Neuronal stem cell (in vitro differentiated cells): ENCODE measurements at regions not wholly inside any gene's neighbourhood (a gene's known extent, or its start where the extent isn't known, plus 50 kb on each side); places are given as distances from the start of the nearest gene placed in this dataset. TPM values are rescaled to one million over a fixed set of nuclear protein-coding genes. Genes with fewer than 3 reads are reported as not detected.

Experiments used
- DNase-seq: peaks from one replicate; pipeline ENCODE4 v3.0.0-alpha.2; 2013; ENCODE audit warnings: low spot score
- H2AFZ ChIP-seq: one replicate; pipeline ENCODE4 v1.6.1; 2013; ENCODE audit warnings: mild to moderate bottlenecking, low read length, inconsistent platforms
- H2AK5ac ChIP-seq: 2 replicates; pipeline ENCODE4 v1.6.1; 2013; ENCODE audit warnings: low read depth, mild to moderate bottlenecking, inconsistent platforms, low read length, moderate library complexity, mixed read lengths
- H2BK120ac ChIP-seq: 2 replicates; pipeline ENCODE4 v1.6.1; 2013; ENCODE audit warnings: low read depth, mild to moderate bottlenecking, inconsistent platforms, low read length, moderate library complexity, mixed read lengths
- H2BK12ac ChIP-seq: one replicate; pipeline ENCODE4 v1.6.1; 2013; ENCODE audit warnings: low read length, inconsistent platforms
- H2BK15ac ChIP-seq: 2 replicates; pipeline ENCODE4 v1.6.1; 2013; ENCODE audit warnings: mild to moderate bottlenecking, low read length, inconsistent platforms, mixed read lengths
- H2BK5ac ChIP-seq: one replicate; pipeline ENCODE4 v1.6.1; 2013; ENCODE audit warnings: inconsistent platforms, mild to moderate bottlenecking, low read length, moderate library complexity
- H3K14ac ChIP-seq: one replicate; pipeline ENCODE4 v1.6.1; 2013; ENCODE audit warnings: low read length, inconsistent platforms
- H3K18ac ChIP-seq: 2 replicates; pipeline ENCODE4 v1.6.1; 2013; ENCODE audit warnings: low read length, inconsistent platforms
- H3K23ac ChIP-seq: 2 replicates; pipeline ENCODE4 v1.6.1; 2013; ENCODE audit warnings: low read depth, mild to moderate bottlenecking, mixed read lengths, low read length, inconsistent platforms; ENCODE audit not compliant: poor library complexity
- H3K27ac ChIP-seq: replicated peaks from 3 replicates; pipeline ENCODE4 v1.5.1; 2013; ENCODE audit warnings: low read length, inconsistent platforms
- H3K27me3 ChIP-seq, 3 experiments: 2 replicates each; pipeline ENCODE4 v1.6.1; 2013; ENCODE audit warnings: low read length in 3 of 3, mild to moderate bottlenecking in 2 of 3, inconsistent platforms in 1 of 3, low read depth in 1 of 3, mixed read lengths in 1 of 3, moderate library complexity in 1 of 3; ENCODE audit not compliant: control insufficient read depth in 3 of 3, insufficient read depth in 3 of 3
- H3K36me3 ChIP-seq, 2 donors: replicated peaks in 1 of 2; 2 replicates each; pipeline ENCODE4 v1.6.1; 2013; ENCODE audit warnings: low read length in 2 of 2; ENCODE audit not compliant: control insufficient read depth in 2 of 2, insufficient read depth in 2 of 2
- H3K4ac ChIP-seq: 2 replicates; pipeline ENCODE4 v1.6.1; 2013; ENCODE audit warnings: inconsistent platforms, mild to moderate bottlenecking, low read length, moderate library complexity
- H3K4me1 ChIP-seq, 2 donors: 1 replicate in 1 of 2; 2 replicates in 1 of 2; pipeline ENCODE4 v1.6.1; 2013; ENCODE audit warnings: low read length in 2 of 2, low read depth in 1 of 2; ENCODE audit not compliant: control insufficient read depth in 2 of 2, insufficient read depth in 1 of 2
- H3K4me2 ChIP-seq: one replicate; pipeline ENCODE4 v1.6.1; 2013; ENCODE audit warnings: mild to moderate bottlenecking, low read length, inconsistent platforms; ENCODE audit not compliant: insufficient read depth, poor library complexity, severe bottlenecking
- H3K4me3 ChIP-seq, 2 donors: 2 replicates each; pipeline ENCODE4 v1.5.1; 2013; ENCODE audit warnings: low read length in 2 of 2, mild to moderate bottlenecking in 2 of 2, inconsistent platforms in 1 of 2, moderate library complexity in 1 of 2
- H3K79me1 ChIP-seq: one replicate; pipeline ENCODE4 v1.6.1; 2013; ENCODE audit warnings: low read depth, mild to moderate bottlenecking, inconsistent platforms, low read length, moderate library complexity
- H3K9ac ChIP-seq: one replicate; pipeline ENCODE4 v1.6.1; 2013; ENCODE audit warnings: mild to moderate bottlenecking, low read depth, low read length, inconsistent platforms; ENCODE audit not compliant: poor library complexity
- H3K9me3 ChIP-seq, 2 donors: replicated peaks in 1 of 2; 2 replicates each; pipeline versions ENCODE3 to v1.6.1; 2013; ENCODE audit warnings: low read length in 2 of 2, mild to moderate bottlenecking in 2 of 2, inconsistent platforms in 1 of 2, low read depth in 1 of 2, mixed read lengths in 1 of 2, moderate library complexity in 1 of 2; ENCODE audit not compliant: control insufficient read depth in 2 of 2, insufficient read depth in 1 of 2
- H4K8ac ChIP-seq: one replicate; pipeline ENCODE4 v1.6.1; 2013; ENCODE audit warnings: low read depth, mild to moderate bottlenecking, inconsistent platforms, low read length, moderate library complexity
- H4K91ac ChIP-seq: one replicate; pipeline ENCODE4 v1.6.1; 2013; ENCODE audit warnings: low read length, low read depth, mild to moderate bottlenecking, inconsistent platforms; ENCODE audit not compliant: poor library complexity
- WGBS, 2 donors: extraction: QIAGEN DNeasy Blood & Tissue Kit; methylation state at CpG; one replicate each; pipeline ENCODE4 v1.1.7; 2013; ENCODE audit warnings: missing lambda C conversion rate in 2 of 2, mixed read lengths in 1 of 2; ENCODE audit not compliant: insufficient read length in 2 of 2, insufficient replicate concordance in 1 of 2; ENCODE audit errors: extremely low coverage in 2 of 2; 5-methylcytosine and 5-hydroxymethylcytosine counted together
- small RNA-seq: library from polyadenylated mRNA; stranded (forward); fragments of <200 nt; extraction: miRNeasy Mini kit (QIAGEN cat#:217004); gene quantifications from one replicate; pipeline ENCODE3, GENCODE V24; 2013; ENCODE audit not compliant: insufficient read depth

GRCh38 chr2:88245109-88245508, 75.0 kb downstream of the THNSL2 start:
- Histone ChIP-seq H3K4ac (no peak overlapping the region), H3K23ac (no peak overlapping the region), H4K91ac (no peak overlapping the region), H4K8ac (no peak overlapping the region), H3K4me3 (no peak overlapping the region), H3K27me3 (no peaks in the 10 kb centered on the region), H2BK12ac (no peak overlapping the region), H3K27ac (no peak overlapping the region), H3K79me1 (no peaks in the 10 kb centered on the region), H3K14ac (no peak overlapping the region), H3K9me3 (no peaks in the 10 kb centered on the region), H3K18ac (no peak overlapping the region), H3K36me3 (no peaks in the 10 kb centered on the region), H3K4me1 (no peaks in the 10 kb centered on the region), H3K4me2 (no peak overlapping the region), H3K9ac (no peak overlapping the region), H2AK5ac (no peak overlapping the region), H2AFZ (no peak overlapping the region), H2BK5ac (no peak overlapping the region), H2BK120ac (no peak overlapping the region), H2BK15ac (no peak overlapping the region)
- no peak for DNase-seq
- WGBS, 2 donors, result no CpG with 5 or more reads among the region's 3 CpGs

- no peak for DNase-seq
- H3K27me3 ChIP-seq, result no peaks in the 10 kb centered on the region
- no peak overlapping the region for H2AFZ ChIP-seq
- H3K79me1 ChIP-seq, result no peaks in the 10 kb centered on the region
- no peaks in the 10 kb centered on the region for H3K36me3 ChIP-seq
- peak overlapping the region; percentile 68 for H2BK12ac ChIP-seq
- H3K27ac ChIP-seq, result no peak overlapping the region
- no CpG with 5 or more reads among the region's 11 CpGs for WGBS, 2 donors
- H3K14ac ChIP-seq, result peak overlapping the region; percentile 42
- H3K4ac ChIP-seq, result no peak overlapping the region
- no peak overlapping the region for H3K9ac ChIP-seq
- H3K18ac ChIP-seq, result peak overlapping the region; percentile 23
- no peak overlapping the region for H3K4me2 ChIP-seq
- H2BK15ac ChIP-seq, result no peak overlapping the region
- no peak overlapping the region for H2BK120ac ChIP-seq
- H3K9me3 ChIP-seq, result no peaks in the 10 kb centered on the region
- no peak overlapping the region for H2AK5ac ChIP-seq
- no peaks in the 10 kb centered on the region for H3K4me1 ChIP-seq
- no peak overlapping the region for H3K23ac ChIP-seq
- no peak overlapping the region for H3K4me3 ChIP-seq
- H2BK5ac ChIP-seq, result no peak overlapping the region
- no peak overlapping the region for H4K91ac ChIP-seq
- H4K8ac ChIP-seq, result no peak overlapping the region
Measured at GRCh38 chr2:88239781-88240180, 69.6 kb downstream of the THNSL2 start.

GRCh38 chr2:88236666-88237065, 66.5 kb downstream of the THNSL2 start:
- Histone ChIP-seq H2AK5ac (no peak overlapping the region), H3K27me3 (no peaks in the 10 kb centered on the region), H2BK120ac (no peak overlapping the region), H3K14ac (no peak overlapping the region), H4K8ac (no peak overlapping the region), H3K4me3 (no peak overlapping the region), H2BK5ac (no peak overlapping the region), H2BK15ac (no peak overlapping the region), H2AFZ (no peak overlapping the region), H3K4me1 (no peaks in the 10 kb centered on the region), H3K9me3 (no peaks in the 10 kb centered on the region), H2BK12ac (no peak overlapping the region), H3K9ac (no peak overlapping the region), H3K18ac (no peak overlapping the region), H3K27ac (no peak overlapping the region), H3K23ac (no peak overlapping the region), H4K91ac (no peak overlapping the region), H3K4me2 (no peak overlapping the region), H3K4ac (no peak overlapping the region), H3K79me1 (no peaks in the 10 kb centered on the region), H3K36me3 (no peaks in the 10 kb centered on the region)
- no CpG with 5 or more reads among the region's 3 CpGs for WGBS, 2 donors
- no peak for DNase-seq

Small RNAs in the stretch of these regions (small RNA-seq; reads per million reads assigned to genes)
- gene RF00026, result not detected
- not detected for gene RNU6-1168P
